Thyroid gland (tissue), 4 donors: ENCODE measurements at regions not wholly inside any gene's neighbourhood (a gene's known extent, or its start where the extent isn't known, plus 50 kb on each side); places are given as distances from the start of the nearest gene placed in this dataset.

ENCODE experiments used
- DNase-seq, 2 donors: peaks; one replicate each; pipeline ENCODE4 v3.0.0-alpha.2; 2019
- H3K27ac ChIP-seq, 3 donors: fragments of 200-600 bp; sonication (generic); 1 replicate in 2 of 3; 2 replicates in 1 of 3; pipeline ENCODE4 v1.5.1; 2016 to 2019; ENCODE audit warnings: mild to moderate bottlenecking in 1 of 3, moderate library complexity in 1 of 3
- H3K27me3 ChIP-seq: fragments of 200-600 bp; sonication (generic); one replicate; pipeline ENCODE4 v1.5.1; 2019
- H3K36me3 ChIP-seq, 2 donors: fragments of 200-600 bp; sonication (generic); one replicate each; pipeline ENCODE4 v1.5.1; 2016 to 2019
- H3K4me1 ChIP-seq, 2 donors: fragments of 200-600 bp; sonication (generic); one replicate each; pipeline ENCODE4 v1.5.1; 2017 to 2019
- H3K4me3 ChIP-seq, 3 donors: fragments of 200-600 bp; sonication (generic); replicated peaks in 1 of 3; 1 replicate in 2 of 3; 2 replicates in 1 of 3; pipeline ENCODE4 v1.5.1; 2016; ENCODE audit warnings: mild to moderate bottlenecking in 1 of 3
- H3K9me3 ChIP-seq: fragments of 200-600 bp; sonication (generic); one replicate; pipeline ENCODE4 v1.5.1; 2017
- CTCF ChIP-seq, 6 experiments: fragments of 200-600 bp in 3 of 6; fragments of 450-650 bp in 3 of 6; sonication (generic) in 3 of 6; IDR thresholded peaks; one replicate each; pipeline ENCODE4 v1.5.1; 2016 to 2019; ENCODE audit warnings: antibody characterized with exemption in 6 of 6, mild to moderate bottlenecking in 2 of 6, inconsistent platforms in 1 of 6, moderate library complexity in 1 of 6
- POLR2A ChIP-seq, 2 donors: fragments of 450-650 bp; IDR thresholded peaks; one replicate each; pipeline ENCODE4 v1.6.1; 2017; ENCODE audit warnings: antibody characterized with exemption in 2 of 2, mild to moderate bottlenecking in 2 of 2, moderate library complexity in 1 of 2
- WGBS, 2 donors: methylation state at CpG; one replicate each; pipeline ENCODE4 v1.1.5; 2017; 5-methylcytosine and 5-hydroxymethylcytosine counted together
- intact Hi-C: fragments of 100-400 bp; cut with DNase I; formaldehyde crosslinking; loops from one replicate; pipeline ENCODE4 v1.15.1; 2023

GRCh38 chr9:26775391-26775790 is 117.2 kb downstream of the CAAP1 start:
- H3K4me3 ChIP-seq: no peak overlapping the region
- H3K27ac ChIP-seq: no peak overlapping the region
- intact Hi-C loops: no loop called here
- no peaks in the 10 kb centered on the region for H3K27me3 ChIP-seq
- no peak for TF ChIP-seq CTCF (IDR thresholded peaks at IDR 0.05)
- no peak for TF ChIP-seq POLR2A (IDR thresholded peaks at IDR 0.05)
- no peaks in the 10 kb centered on the region for H3K36me3 ChIP-seq
- peaks cover 3 to 5% of the 10 kb centered on the region in 2 donors for H3K4me1 ChIP-seq
- H3K9me3 ChIP-seq: no peaks in the 10 kb centered on the region
- 84 to 87% methylated on average over 3 of the region's 3 CpGs for WGBS, 2 donors
- DNase-seq: no peak

- no peaks in the 10 kb centered on the region for H3K9me3 ChIP-seq
- H3K36me3 ChIP-seq: no peaks in the 10 kb centered on the region
- H3K4me1 ChIP-seq: peaks cover 3 to 5% of the 10 kb centered on the region in 2 donors
- intact Hi-C loops: no loop called here
- 32 to 43% methylated on average over 4 of the region's 4 CpGs for WGBS, 2 donors
- TF ChIP-seq CTCF (IDR thresholded peaks at IDR 0.05) (no peak), POLR2A (IDR thresholded peaks at IDR 0.05) (no peak)
- DNase-seq: peak; percentile 37 to 50
- H3K27ac ChIP-seq: peak overlapping the region in 1 of 3 donors; percentile 27
- no peaks in the 10 kb centered on the region for H3K27me3 ChIP-seq
- no peak overlapping the region for H3K4me3 ChIP-seq
These were observed 119.5 kb downstream of the CAAP1 start for GRCh38 chr9:26773056-26773455.

GRCh38 chr9:26770821-26771220 is 121.8 kb downstream of the CAAP1 start:
- Histone ChIP-seq H3K9me3 (no peaks in the 10 kb centered on the region), H3K27me3 (no peaks in the 10 kb centered on the region), H3K27ac (no peak overlapping the region), H3K4me1 (peaks cover 3 to 5% of the 10 kb centered on the region in 2 donors), H3K4me3 (no peak overlapping the region), H3K36me3 (no peaks in the 10 kb centered on the region)
- 40 to 61% methylated on average over 2 of the region's 2 CpGs for WGBS, 2 donors
- intact Hi-C loops: no loop called here
- DNase-seq: no peak
- TF ChIP-seq CTCF (IDR thresholded peaks at IDR 0.05) (no peak), POLR2A (IDR thresholded peaks at IDR 0.05) (no peak)

- 71 to 77% methylated on average over 2 of the region's 2 CpGs for WGBS, 2 donors
- Histone ChIP-seq H3K9me3 (no peaks in the 10 kb centered on the region), H3K36me3 (no peaks in the 10 kb centered on the region), H3K4me1 (no peaks in the 10 kb centered on the region), H3K4me3 (no peak overlapping the region), H3K27me3 (no peaks in the 10 kb centered on the region), H3K27ac (no peak overlapping the region)
- TF ChIP-seq POLR2A (IDR thresholded peaks at IDR 0.05): no peak
- TF ChIP-seq CTCF (IDR thresholded peaks at IDR 0.05): no peak
- intact Hi-C loops: no loop called here
- no peak for DNase-seq
These were observed 124.5 kb downstream of the CAAP1 start for GRCh38 chr9:26768145-26768544.

- DNase-seq: no peak
- intact Hi-C loops: no loop called here
- H3K4me3 ChIP-seq: no peak overlapping the region
- no peaks in the 10 kb centered on the region for H3K9me3 ChIP-seq
- 96 to 98% methylated on average over 2 of the region's 2 CpGs for WGBS, 2 donors
- H3K27me3 ChIP-seq: no peaks in the 10 kb centered on the region
- H3K36me3 ChIP-seq: no peaks in the 10 kb centered on the region
- no peaks in the 10 kb centered on the region for H3K4me1 ChIP-seq
- TF ChIP-seq CTCF (IDR thresholded peaks at IDR 0.05) (no peak), POLR2A (IDR thresholded peaks at IDR 0.05) (no peak)
- H3K27ac ChIP-seq: no peak overlapping the region
These were observed 131.9 kb downstream of the CAAP1 start for GRCh38 chr9:26760675-26761074.
